Natural killer cell (primary cell): ENCODE measurements at regions not wholly inside any gene's neighbourhood (a gene's known extent, or its start where the extent isn't known, plus 50 kb on each side); places are given as distances from the start of the nearest gene placed in this dataset.

Experiments used
- ATAC-seq, 3 donors: fragments of 150-1000 bp in 2 of 3; fragments of 200-7000 bp in 1 of 3; cut with Tn5 transposase; 1 replicate in 1 of 3; 2 replicates in 2 of 3; pipeline ENCODE4 v1.10.0; 2021; ENCODE audit warnings: mild to moderate bottlenecking in 2 of 3, moderate library complexity in 2 of 3
- DNase-seq, 2 donors: peaks; one replicate each; pipeline versions ENCODE4 v3.0.0 to v3.0.0-alpha.2; 2013 to 2021; ENCODE audit warnings: mixed read lengths in 1 of 2
- H3K27ac ChIP-seq: one replicate; pipeline ENCODE4 v1.5.1; 2013; ENCODE audit warnings: mild to moderate bottlenecking, low read length
- H3K27me3 ChIP-seq: one replicate; pipeline ENCODE4 v1.6.1; 2013; ENCODE audit warnings: low read length; ENCODE audit not compliant: control insufficient read depth, insufficient read depth
- H3K36me3 ChIP-seq: one replicate; pipeline ENCODE4 v1.6.1; 2013; ENCODE audit warnings: low read length; ENCODE audit not compliant: control insufficient read depth, insufficient read depth
- H3K4me1 ChIP-seq: one replicate; pipeline ENCODE4 v1.6.1; 2013; ENCODE audit warnings: low read length; ENCODE audit not compliant: control insufficient read depth, insufficient read depth
- H3K4me3 ChIP-seq: one replicate; pipeline ENCODE4 v1.5.1; 2013; ENCODE audit warnings: low read length
- H3K9me3 ChIP-seq: one replicate; pipeline ENCODE4 v1.6.1; 2013; ENCODE audit warnings: low read length; ENCODE audit not compliant: control insufficient read depth, insufficient read depth
- H3K27ac Mint-ChIP-seq, 2 donors: one replicate each; pipeline ENCODE4 v1.8.0; 2022; ENCODE audit warnings: mild to moderate bottlenecking in 2 of 2, mixed read lengths in 2 of 2, moderate library complexity in 1 of 2
- H3K27me3 Mint-ChIP-seq, 2 donors: one replicate each; pipeline ENCODE4 v1.8.0; 2022; ENCODE audit warnings: low read depth in 2 of 2, mixed read lengths in 2 of 2
- H3K36me3 Mint-ChIP-seq: one replicate; pipeline ENCODE4 v1.8.0; 2022; ENCODE audit warnings: mixed read lengths
- H3K4me1 Mint-ChIP-seq, 2 donors: one replicate each; pipeline ENCODE4 v1.8.0; 2022; ENCODE audit warnings: mixed read lengths in 2 of 2
- H3K4me3 Mint-ChIP-seq: one replicate; pipeline ENCODE4 v1.8.0; 2022; ENCODE audit warnings: mild to moderate bottlenecking, moderate library complexity, mixed read lengths
- H3K9me3 Mint-ChIP-seq, 2 donors: one replicate each; pipeline ENCODE4 v1.8.0; 2022; ENCODE audit warnings: mixed read lengths in 2 of 2
- CTCF ChIP-seq: fragments of 200-600 bp; IDR thresholded peaks from one replicate; pipeline ENCODE4 v1.8.0; 2022; ENCODE audit warnings: antibody characterized with exemption
- WGBS: methylation state at CpG from one replicate; pipeline ENCODE4 v1.1.7; 2013; ENCODE audit warnings: missing lambda C conversion rate; ENCODE audit not compliant: insufficient coverage; 5-methylcytosine and 5-hydroxymethylcytosine counted together
- intact Hi-C: fragments of 100-400 bp; cut with micrococcal nuclease; formaldehyde crosslinking; loops from one replicate; pipeline ENCODE4 v1.14.2; 2022

- H3K4me1 ChIP-seq: peaks cover 3% of the 10 kb centered on the region
- no peak overlapping the region for H3K4me3 ChIP-seq
- intact Hi-C loops: no loop called here
- no peak overlapping the region for H3K4me3 Mint-ChIP-seq
- no peaks in the 10 kb centered on the region for H3K27me3 Mint-ChIP-seq
- no peaks in the 10 kb centered on the region for H3K36me3 Mint-ChIP-seq
- H3K27ac ChIP-seq: no peak overlapping the region
- H3K9me3 ChIP-seq: no peaks in the 10 kb centered on the region
- peaks cover 6 to 11% of the 10 kb centered on the region in 2 donors for H3K4me1 Mint-ChIP-seq
- H3K27ac Mint-ChIP-seq: no peak overlapping the region
- no peaks in the 10 kb centered on the region for H3K36me3 ChIP-seq
- TF ChIP-seq CTCF: no peak
- ATAC-seq (no peak), DNase-seq (no peak)
- no peaks in the 10 kb centered on the region for H3K9me3 Mint-ChIP-seq
- WGBS: 100% methylated on average over 2 of the region's 2 CpGs
- no peaks in the 10 kb centered on the region for H3K27me3 ChIP-seq
Measured at GRCh38 chr6:134515986-134516385, 198.1 kb upstream of the SGK1 start.

- Histone ChIP-seq H3K27me3 (no peaks in the 10 kb centered on the region), H3K36me3 (no peaks in the 10 kb centered on the region), H3K4me1 (no peaks in the 10 kb centered on the region), H3K4me3 (no peak overlapping the region), H3K27ac (no peak overlapping the region), H3K9me3 (no peaks in the 10 kb centered on the region)
- no peaks in the 10 kb centered on the region for H3K4me1 Mint-ChIP-seq
- DNase-seq (no peak), ATAC-seq (no peak)
- H3K27me3 Mint-ChIP-seq: no peaks in the 10 kb centered on the region
- intact Hi-C loops: no loop called here
- no peak overlapping the region for H3K4me3 Mint-ChIP-seq
- no peak overlapping the region for H3K27ac Mint-ChIP-seq
- no peak for TF ChIP-seq CTCF
- WGBS: 45% methylated on average over 2 of the region's 2 CpGs
- no peaks in the 10 kb centered on the region for H3K9me3 Mint-ChIP-seq
- H3K36me3 Mint-ChIP-seq: no peaks in the 10 kb centered on the region
Measured at GRCh38 chr6:134512981-134513391, 195.1 kb upstream of the SGK1 start.

- H3K9me3 Mint-ChIP-seq: no peaks in the 10 kb centered on the region
- Histone ChIP-seq H3K4me3 (no peak overlapping the region), H3K36me3 (no peaks in the 10 kb centered on the region), H3K27me3 (no peaks in the 10 kb centered on the region), H3K4me1 (no peaks in the 10 kb centered on the region), H3K9me3 (no peaks in the 10 kb centered on the region), H3K27ac (no peak overlapping the region)
- ATAC-seq (no peak), DNase-seq (no peak)
- H3K27ac Mint-ChIP-seq: no peak overlapping the region
- TF ChIP-seq CTCF: no peak
- H3K36me3 Mint-ChIP-seq: no peaks in the 10 kb centered on the region
- intact Hi-C loops: no loop called here
- H3K4me1 Mint-ChIP-seq: no peaks in the 10 kb centered on the region
- 81% methylated on average over 5 of the region's 7 CpGs for WGBS
- H3K4me3 Mint-ChIP-seq: no peak overlapping the region
- no peaks in the 10 kb centered on the region for H3K27me3 Mint-ChIP-seq
Measured at GRCh38 chr6:134511984-134512683, 194.2 kb upstream of the SGK1 start.

GRCh38 chr6:134510920-134511319 lies 193.0 kb upstream of the SGK1 start:
- no peaks in the 10 kb centered on the region for H3K4me1 ChIP-seq
- intact Hi-C loops: no loop called here
- H3K27ac ChIP-seq: no peak overlapping the region
- DNase-seq (no peak), ATAC-seq (no peak)
- H3K4me3 ChIP-seq: no peak overlapping the region
- H3K27me3 ChIP-seq: no peaks in the 10 kb centered on the region
- Mint-ChIP-seq H3K27ac (no peak overlapping the region), H3K27me3 (no peaks in the 10 kb centered on the region), H3K4me3 (no peak overlapping the region), H3K9me3 (no peaks in the 10 kb centered on the region), H3K36me3 (no peaks in the 10 kb centered on the region), H3K4me1 (no peaks in the 10 kb centered on the region)
- H3K9me3 ChIP-seq: no peaks in the 10 kb centered on the region
- 54% methylated on average over 3 of the region's 3 CpGs for WGBS
- H3K36me3 ChIP-seq: no peaks in the 10 kb centered on the region
- TF ChIP-seq CTCF: no peak
